Posterior cingulate gyrus (tissue), 11 donors: ENCODE measurements at regions not wholly inside any gene's neighbourhood (a gene's known extent, or its start where the extent isn't known, plus 50 kb on each side); places are given as distances from the start of the nearest gene placed in this dataset.

Source experiments
- DNase-seq, 10 donors: peaks; one replicate each; pipeline versions ENCODE4 v3.0.0 to v3.0.0-alpha.2; 2020 to 2021; ENCODE audit warnings: mixed read lengths in 3 of 10
- intact Hi-C: fragments of 100-400 bp; cut with DNase I; formaldehyde crosslinking; loops from one replicate; pipeline ENCODE4 v1.15.1; 2023

DNA sequence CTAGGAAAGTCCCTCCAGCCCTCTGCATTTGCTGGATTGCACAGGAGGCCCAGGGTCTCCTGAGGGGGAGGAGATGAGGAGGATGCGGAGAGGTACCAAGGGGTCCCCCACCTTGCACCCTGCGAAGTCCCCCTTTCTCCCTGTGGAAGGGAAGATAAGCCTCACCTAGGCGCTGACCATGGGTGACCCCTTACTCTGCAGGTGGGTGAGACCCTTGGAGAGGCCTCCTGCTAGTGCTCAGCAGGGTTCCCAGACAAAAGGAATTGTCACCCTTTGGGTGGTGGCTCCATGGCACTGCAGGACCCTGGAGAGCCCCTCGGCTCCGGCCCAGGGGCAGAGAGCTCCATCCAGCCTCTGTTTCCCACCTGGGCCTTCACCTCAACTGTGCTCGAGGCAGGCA lies 107.0 kb upstream of the RET start:
- intact Hi-C loops, result no loop called here
- DNase-seq, result peak in 1 of 10 donors; percentile 3

GRCh38 chr10:42970451-42971250 lies 106.2 kb upstream of the RET start:
- peak in 5 of 10 donors; percentile 6 to 58 (median 52) for DNase-seq
- intact Hi-C loops, result no loop called here

GRCh38 chr10:42971251-42971599 lies 105.6 kb upstream of the RET start:
- intact Hi-C loops, result no loop called here
- no peak for DNase-seq

DNA sequence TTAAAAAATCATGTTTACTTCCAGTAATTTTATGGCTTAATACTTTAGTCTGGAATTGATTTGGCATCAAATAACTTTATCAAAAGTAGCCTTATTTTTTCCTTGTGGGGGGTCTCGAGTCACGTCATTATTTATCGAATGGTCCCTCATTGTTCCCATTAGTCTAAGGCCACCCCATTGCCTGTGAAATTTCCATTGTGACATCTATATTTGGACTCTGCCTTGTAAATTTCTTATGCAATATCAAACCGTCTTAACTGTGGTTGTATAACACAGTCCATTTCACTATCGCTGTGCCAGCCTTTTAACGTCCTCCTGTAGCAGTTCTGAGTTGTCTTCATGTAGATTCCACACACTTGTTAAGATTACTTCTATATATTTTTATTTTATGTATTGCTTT lies 103.9 kb upstream of the RET start:
- intact Hi-C loops, result no loop called here

DNA sequence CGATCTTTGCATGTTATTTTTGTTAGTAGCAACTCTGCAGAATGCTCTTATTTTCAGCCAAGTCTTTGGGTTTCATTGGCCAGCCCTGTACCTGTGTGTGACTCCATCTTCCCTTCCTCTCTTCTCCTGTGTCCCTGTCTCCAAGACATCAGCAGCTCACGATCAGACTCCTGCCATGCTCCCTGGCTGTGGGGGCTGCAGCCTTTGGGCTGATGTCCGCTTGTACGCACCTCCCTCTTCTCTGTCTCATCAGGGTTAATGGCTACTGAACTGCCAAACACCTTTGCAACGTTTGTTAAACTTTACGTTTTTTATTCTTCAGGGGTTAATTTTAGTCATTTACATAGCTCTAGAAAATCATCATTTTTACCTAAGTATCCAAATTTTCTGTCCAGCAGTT lies 103.5 kb upstream of the RET start:
- peak in 2 of 10 donors; percentile 41 to 50 for DNase-seq
- intact Hi-C loops, result no loop called here

More for the DNA sequence above, 103.9 kb upstream of the RET start:
- DNase-seq, result no peak

- intact Hi-C loops, result no loop called here
- DNase-seq, result peak in 6 of 10 donors; percentile 2 to 66 (median 24)
Observed at GRCh38 chr10:42973870-42974692, 102.8 kb upstream of the RET start.

DNA sequence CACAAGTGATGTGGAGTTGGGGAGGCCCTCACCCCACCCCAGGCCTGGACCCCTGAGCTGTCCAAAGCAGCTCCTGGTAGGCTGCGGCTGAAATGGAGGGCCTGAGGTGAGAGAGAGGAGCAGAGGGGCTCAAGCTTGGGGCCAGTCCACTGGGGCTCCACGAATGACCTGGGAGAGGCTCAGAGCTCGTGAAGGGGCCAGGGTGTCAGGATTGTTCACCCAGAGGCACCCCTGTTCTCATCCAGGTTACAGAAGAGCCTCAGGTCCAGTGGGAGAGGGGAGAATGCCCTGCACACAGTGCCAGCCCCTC lies 102.2 kb upstream of the RET start:
- intact Hi-C loops, result no loop called here
- DNase-seq, result peak in 2 of 10 donors; percentile 3 to 60

DNA sequence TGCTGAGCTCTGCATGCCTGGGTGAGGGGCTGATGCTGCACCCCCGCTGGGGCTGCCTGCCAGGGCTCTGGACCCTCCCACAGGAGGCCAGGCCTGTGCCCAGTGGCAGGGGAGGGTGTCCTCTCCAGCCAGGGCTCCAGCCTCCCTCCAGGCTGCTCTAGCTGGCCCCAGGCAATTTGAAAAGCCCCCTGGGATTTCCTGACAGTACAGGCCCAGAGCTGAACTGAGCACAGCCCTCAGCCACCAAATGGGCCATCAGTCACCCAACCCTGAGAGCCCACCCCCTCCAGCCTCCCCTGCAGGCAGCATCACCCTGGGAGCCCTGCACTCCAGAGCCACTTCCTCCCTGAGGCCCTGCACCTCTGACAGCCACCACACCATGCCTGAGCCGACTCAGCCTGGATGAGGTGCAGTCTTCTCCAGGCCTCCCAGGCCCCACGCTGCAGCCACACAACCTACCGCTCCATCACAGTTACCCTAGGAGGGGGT lies 101.8 kb upstream of the RET start:
- peak in 6 of 10 donors; percentile 2 to 66 (median 19) for DNase-seq
- intact Hi-C loops, result no loop called here

DNA sequence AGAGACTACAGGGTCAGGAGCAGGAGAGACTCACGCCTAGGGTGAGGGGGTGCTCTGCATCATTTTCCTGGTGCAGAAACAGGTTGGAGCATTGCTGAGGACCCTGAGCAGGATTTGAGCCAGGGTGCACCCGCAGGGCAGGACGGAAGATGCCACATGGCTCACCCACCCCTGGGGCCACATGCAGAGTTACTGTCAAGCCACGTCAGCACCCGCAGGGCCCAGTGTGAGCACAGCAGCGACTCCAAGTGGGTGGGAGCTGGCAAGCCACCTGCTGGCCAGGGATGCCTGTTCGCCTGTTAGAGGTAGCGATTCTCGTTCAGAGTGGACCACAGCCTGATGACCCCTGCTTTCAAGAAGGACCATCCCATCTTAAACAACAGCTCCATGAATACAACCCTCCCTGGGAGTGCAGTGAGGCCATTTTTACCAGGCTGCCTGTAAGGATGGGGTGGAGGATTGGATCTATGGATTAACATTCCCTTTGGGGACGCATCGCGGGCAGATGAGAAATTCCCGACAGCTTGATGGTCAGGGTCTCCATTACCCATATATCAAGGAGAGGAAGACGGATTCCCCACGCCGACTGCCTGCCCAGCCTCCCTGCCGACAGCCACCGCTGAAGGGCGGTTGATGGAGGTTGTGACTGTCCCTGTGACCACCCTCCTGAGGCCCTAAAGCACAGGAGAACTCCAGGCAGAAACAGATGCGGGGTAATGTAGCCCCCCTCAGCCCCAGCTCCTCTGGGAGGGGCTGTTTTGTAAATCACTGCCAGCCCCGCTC lies 101.1 kb upstream of the RET start:
- peak in 8 of 10 donors; percentile 5 to 68 (median 10) for DNase-seq
- intact Hi-C loops, result no loop called here

GRCh38 chr10:42976351-42977031 lies 100.4 kb upstream of the RET start:
- peak in 7 of 10 donors; percentile 2 to 70 (median 9) for DNase-seq
- intact Hi-C loops, result no loop called here

- intact Hi-C loops, result no loop called here
- peak in 4 of 10 donors; percentile 3 to 43 (median 6) for DNase-seq
Observed at GRCh38 chr10:42977032-42977416, 99.8 kb upstream of the RET start.

DNA sequence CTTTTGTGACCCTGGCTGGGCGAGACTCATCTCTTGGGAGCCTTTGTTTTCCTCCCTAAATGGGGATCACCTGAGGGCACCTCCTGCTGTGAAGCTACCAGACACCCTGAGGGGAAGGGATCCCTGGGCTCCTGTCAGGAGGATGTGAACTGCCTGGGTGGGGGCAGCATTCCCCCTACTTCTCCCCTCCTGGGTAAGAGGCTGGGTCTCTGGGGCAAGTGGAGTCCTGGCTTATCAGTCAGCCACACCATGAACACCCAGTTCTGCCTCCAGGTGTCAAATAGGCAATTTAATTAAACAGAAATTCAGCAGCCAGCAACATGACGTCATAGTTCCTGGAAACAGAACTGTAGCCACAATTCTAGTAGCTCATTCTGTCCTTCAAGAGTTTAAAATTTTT lies 97.7 kb upstream of the RET start:
- intact Hi-C loops, result no loop called here
- DNase-seq, result peak in 2 of 10 donors; percentile 0 to 20

GRCh38 chr10:42979721-42980467 lies 97.0 kb upstream of the RET start:
- DNase-seq, result peak in 5 of 10 donors; percentile 4 to 71 (median 8)
- intact Hi-C loops, result no loop called here

DNA sequence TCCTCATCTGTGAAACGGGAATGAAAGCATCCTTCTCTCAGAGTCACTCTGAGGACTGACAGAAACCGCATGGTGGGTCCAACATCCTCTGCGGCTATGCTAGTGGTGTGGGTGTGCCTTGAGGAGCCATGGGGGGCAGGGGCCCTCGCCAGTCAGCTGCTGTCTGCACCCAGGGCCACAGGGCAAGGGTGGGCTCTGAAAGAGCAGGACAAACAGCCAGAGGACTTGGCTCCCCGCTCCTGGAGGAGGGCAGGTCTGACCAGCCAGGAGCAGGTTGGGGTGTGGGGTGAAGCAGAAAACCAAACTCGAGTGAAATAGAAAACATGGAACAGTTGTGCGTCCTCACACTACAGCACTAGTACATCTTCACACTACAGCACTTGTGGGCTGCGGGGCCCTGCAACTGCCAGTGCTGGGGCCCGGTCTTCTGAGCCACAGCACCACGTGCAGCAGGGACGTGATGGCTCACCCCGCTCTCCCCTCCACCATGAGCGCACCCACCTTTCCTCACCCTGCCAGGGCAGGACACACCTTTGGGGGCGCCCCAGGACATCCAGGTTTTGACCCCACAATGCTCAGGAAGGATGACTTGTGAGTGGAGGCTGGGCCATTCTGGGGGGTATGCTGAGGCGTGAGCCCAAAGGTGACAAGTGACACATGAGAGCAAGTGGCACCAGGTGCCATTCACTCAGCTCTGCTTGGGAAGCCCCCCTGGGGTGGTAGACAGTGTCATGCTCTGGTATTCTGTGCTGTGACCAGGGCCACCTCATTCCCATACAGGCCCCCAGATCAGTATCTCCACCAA lies 96.1 kb upstream of the RET start:
- peak in 6 of 10 donors; percentile 2 to 79 (median 42) for DNase-seq
- intact Hi-C loops, result no loop called here

DNA sequence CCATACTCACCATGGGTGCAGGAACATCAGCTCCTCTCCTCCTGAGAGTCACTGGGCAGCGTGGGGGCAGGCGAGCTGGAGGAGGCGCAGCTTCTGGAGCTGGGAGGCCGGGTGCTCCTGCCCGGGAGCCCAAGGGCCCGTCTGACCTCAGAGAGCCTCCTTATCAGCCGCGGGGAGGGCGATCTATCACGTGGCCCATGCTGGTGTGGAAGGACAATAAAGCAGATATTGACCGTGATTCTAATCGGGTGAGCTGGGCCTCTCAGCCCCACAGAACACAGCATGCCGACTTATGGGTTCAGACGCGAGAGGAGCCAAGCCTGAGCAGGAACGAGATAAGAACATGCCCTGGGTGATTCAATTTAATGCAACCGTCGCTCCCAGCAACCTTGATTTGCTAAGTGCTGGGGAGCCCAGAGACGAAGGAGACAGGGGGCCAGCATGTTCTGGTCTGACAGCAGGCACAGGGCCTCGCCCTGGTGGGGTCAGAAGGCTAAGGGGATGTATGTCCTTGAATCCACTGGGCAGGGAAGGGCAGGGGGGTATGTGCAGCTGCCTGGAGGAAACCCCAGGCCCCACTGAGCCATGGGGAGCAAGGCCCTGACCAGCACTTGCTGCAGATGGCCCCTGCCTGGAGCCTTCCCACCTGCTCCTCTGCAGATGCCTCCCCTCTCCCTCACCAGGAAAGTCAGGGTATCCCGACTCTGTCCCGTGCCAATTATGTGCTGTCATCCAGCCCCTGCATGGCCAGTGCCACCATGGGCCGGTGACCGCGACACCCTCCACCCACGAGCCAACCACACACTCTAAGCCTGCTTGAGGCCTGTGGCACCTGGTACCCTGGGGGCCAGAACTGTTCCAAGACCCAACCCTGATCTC lies 95.3 kb upstream of the RET start:
- intact Hi-C loops, result no loop called here
- peak in 5 of 10 donors; percentile 5 to 75 (median 12) for DNase-seq

DNA sequence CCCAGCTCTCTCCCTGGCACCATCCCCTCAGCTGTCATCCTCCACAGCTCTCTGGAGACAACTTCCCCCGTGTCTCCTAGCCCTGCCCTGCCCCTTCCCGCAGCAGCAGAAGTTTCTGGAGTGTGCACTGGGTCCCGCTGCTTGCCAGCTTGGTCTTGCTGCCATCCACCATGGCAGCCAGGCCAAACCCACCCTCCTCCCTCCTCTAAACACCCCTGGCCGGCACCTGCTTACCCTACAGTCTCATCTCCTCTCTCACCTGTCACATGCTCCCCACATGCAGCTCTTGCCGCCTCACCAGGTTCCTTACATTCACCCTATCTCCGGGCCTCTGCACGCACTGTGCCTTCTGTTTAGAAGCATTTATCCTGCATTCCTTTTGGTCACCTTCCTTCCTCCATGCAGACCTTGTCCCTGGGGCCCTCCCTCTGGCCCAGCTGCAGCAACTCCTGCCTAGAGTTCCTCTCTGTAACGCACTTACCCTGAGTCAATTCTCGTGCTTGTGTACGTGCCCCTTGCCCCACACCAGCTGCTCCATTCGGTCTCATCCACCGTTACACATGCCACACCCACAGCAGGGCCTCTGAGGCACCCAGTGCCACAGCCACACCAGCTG lies 93.9 kb upstream of the RET start:
- DNase-seq, result peak in 4 of 10 donors; percentile 6 to 59 (median 26)
- intact Hi-C loops, result no loop called here

DNA sequence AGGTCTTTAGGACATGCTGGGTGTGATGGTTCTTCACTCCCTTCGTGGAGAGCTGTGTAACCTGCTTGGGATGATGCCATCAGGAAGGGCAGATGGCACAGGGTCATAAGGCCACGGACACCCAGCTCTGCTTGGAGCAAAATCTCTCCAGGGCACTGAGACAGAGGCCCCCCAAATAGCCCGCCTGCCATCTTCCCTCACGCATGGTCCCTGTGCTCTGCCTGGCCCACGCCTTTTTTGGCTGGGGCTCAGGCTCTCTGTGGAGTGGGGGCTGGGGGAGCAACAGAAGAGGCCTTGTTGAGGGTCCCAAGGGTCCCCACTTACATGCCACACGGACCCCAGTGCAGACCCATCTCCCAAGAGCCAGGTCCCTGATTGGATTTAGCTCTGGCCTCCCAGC lies 93.3 kb upstream of the RET start:
- DNase-seq, result peak in 2 of 10 donors; percentile 6 to 24
- intact Hi-C loops, result no loop called here
